ENCODE measurements at regions not wholly inside any gene's neighbourhood (a gene's known extent, or its start where the extent isn't known, plus 50 kb on each side); places are given as distances from the start of the nearest gene placed in this dataset.
"Not testable (repeated sequence)": the region's sequence is repeated elsewhere in the genome, so short reads cannot be mapped to it uniquely, and the experiment has no call there.

DNA sequence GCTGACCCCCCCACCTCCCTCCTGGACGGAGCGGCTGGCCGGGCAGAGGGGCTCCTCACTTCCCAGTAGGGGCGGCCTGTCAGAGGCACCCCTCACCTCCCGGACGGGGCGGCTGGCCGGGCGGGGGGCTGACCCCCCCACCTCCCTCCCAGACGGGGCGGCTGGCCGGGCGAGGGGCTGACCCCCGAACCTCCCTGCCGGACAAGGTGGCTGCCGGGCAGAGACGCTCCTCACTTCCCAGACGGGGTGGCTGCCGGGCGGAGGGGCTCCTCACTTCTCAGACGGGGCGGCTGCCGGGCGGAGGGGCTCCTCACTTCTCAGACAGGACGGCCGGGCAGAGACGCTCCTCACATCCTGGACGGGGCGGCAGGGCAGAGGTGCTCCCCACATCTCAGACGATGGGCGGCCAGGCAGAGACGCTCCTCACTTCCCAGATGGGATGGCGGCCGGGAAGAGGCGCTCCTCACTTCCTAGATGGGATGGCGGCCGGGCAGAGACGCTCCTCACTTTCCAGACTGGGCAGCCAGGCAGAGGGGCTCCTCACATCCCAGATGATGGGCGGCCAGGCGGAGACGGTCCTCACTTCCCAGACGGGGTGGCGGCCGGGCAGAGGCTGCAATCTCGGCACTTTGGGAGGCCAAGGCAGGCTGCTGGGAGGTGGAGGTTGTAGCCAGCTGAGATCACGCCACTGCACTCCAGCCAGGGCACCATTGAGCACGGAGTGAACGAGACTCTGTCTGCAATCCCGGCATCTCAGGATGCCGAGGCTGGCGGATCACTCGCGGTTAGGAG, 66.2 kb upstream of the PAPPA2 start:
- H3K9ac ChIP-seq; H3K27ac Mint-ChIP-seq; H3K27ac ChIP-seq; H3K27me3 ChIP-seq; H3K27me3 Mint-ChIP-seq (ENCODE audit: insufficient read depth, low read depth); H3K9me3 Mint-ChIP-seq; H3K4me1 Mint-ChIP-seq; H3F3A ChIP-seq (ENCODE audit: low read depth); DNase-seq (ENCODE audit: low spot score); H2AFZ ChIP-seq (replicated peaks); H3K4me3 Mint-ChIP-seq; H3K9me3 ChIP-seq (ENCODE audit: low read depth); H3K79me2 ChIP-seq (ENCODE audit: low read depth); H3K36me3 Mint-ChIP-seq; H3K4me1 ChIP-seq; H3K36me3 ChIP-seq; H3K4me2 ChIP-seq; H3K4me3 ChIP-seq; H4K20me1 ChIP-seq (ENCODE audit: low read depth): not testable (repeated sequence)

DNA sequence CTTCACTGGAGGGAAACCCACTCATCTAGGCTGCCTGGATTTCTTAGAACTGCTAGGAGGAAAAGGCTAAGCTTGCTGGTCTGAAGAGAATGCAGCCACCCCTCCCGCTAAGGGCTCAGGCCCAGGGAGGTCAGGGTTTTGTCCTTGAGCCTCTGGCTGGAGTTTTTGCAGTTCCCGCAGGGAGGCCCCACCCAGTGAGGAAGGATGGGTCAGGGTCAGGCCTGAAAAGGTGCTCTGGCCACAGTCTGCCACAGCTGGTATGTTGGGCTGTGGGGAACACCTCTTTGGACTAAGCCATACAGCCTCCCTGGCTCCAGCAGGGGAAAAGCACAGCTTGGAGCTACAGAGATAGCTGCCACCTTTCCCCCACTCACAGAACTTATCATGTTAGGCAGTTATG, 71.4 kb upstream of the PAPPA2 start:
- Histone ChIP-seq H3F3A (ENCODE audit: low read depth) (no peaks in the 10 kb centered on the region), H3K4me3 (no peak overlapping the region), H3K4me2 (no peak overlapping the region), H3K9ac (no peak overlapping the region), H3K36me3 (no peaks in the 10 kb centered on the region), H3K79me2 (ENCODE audit: low read depth) (no peaks in the 10 kb centered on the region), H3K27me3 (no peaks in the 10 kb centered on the region), H3K27ac (no peak overlapping the region), H3K4me1 (no peaks in the 10 kb centered on the region), H2AFZ (replicated peaks) (no peak overlapping the region), H4K20me1 (ENCODE audit: low read depth) (no peaks in the 10 kb centered on the region), H3K9me3 (ENCODE audit: low read depth) (no peaks in the 10 kb centered on the region)
- Mint-ChIP-seq H3K4me3 (no peak overlapping the region), H3K27me3 (ENCODE audit: insufficient read depth, low read depth) (no peaks in the 10 kb centered on the region), H3K9me3 (peaks cover 2% of the 10 kb centered on the region), H3K36me3 (no peaks in the 10 kb centered on the region), H3K27ac (no peak overlapping the region), H3K4me1 (no peaks in the 10 kb centered on the region)
- DNase-seq (ENCODE audit: low spot score), result no peak
- TF ChIP-seq EZH2 (IDR thresholded peaks at IDR 0.05) (no peak), EZH2phosphoT487 (IDR thresholded peaks at IDR 0.05) (no peak)
- TF ChIP-seq, protein P1, sequence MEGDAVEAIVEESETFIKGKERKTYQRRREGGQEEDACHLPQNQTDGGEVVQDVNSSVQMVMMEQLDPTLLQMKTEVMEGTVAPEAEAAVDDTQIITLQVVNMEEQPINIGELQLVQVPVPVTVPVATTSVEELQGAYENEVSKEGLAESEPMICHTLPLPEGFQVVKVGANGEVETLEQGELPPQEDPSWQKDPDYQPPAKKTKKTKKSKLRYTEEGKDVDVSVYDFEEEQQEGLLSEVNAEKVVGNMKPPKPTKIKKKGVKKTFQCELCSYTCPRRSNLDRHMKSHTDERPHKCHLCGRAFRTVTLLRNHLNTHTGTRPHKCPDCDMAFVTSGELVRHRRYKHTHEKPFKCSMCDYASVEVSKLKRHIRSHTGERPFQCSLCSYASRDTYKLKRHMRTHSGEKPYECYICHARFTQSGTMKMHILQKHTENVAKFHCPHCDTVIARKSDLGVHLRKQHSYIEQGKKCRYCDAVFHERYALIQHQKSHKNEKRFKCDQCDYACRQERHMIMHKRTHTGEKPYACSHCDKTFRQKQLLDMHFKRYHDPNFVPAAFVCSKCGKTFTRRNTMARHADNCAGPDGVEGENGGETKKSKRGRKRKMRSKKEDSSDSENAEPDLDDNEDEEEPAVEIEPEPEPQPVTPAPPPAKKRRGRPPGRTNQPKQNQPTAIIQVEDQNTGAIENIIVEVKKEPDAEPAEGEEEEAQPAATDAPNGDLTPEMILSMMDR (IDR thresholded peaks at IDR 0.05), result no peak

DNA sequence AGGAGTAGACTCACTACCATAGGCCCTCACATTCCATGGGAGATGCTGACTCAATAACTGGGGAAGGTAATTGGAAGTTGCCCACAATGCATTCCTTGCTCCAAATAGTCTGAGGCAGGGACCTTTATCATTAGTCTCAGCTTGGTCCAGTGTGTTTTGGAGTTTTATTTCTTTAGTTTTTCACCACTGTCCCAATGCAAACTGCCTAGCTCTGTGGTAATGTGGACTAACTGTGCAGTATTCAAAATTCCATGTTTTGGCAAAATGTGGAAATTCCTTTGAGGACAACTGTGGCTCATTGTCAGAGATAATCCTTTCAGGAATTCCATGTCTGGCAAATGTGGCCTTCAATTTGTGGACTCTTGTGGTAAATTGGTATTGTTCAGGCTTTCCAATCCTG, 78.1 kb upstream of the PAPPA2 start:
- no peak overlapping the region for H3K9ac ChIP-seq
- no peaks in the 10 kb centered on the region for H3K27me3 ChIP-seq
- Mint-ChIP-seq H3K4me1 (peaks cover 2% of the 10 kb centered on the region), H3K4me3 (no peak overlapping the region), H3K27ac (no peak overlapping the region), H3K36me3 (no peaks in the 10 kb centered on the region), H3K9me3 (peaks cover 2% of the 10 kb centered on the region), H3K27me3 (ENCODE audit: insufficient read depth, low read depth) (no peaks in the 10 kb centered on the region)
- H3K36me3 ChIP-seq, result no peaks in the 10 kb centered on the region
- H3K4me3 ChIP-seq, result no peak overlapping the region
- no peak overlapping the region for H3K27ac ChIP-seq
- DNase-seq (ENCODE audit: low spot score), result no peak
- no peaks in the 10 kb centered on the region for H3K4me1 ChIP-seq
- H2AFZ ChIP-seq (replicated peaks), result no peak overlapping the region
- no peaks in the 10 kb centered on the region for H4K20me1 ChIP-seq (ENCODE audit: low read depth)
- H3F3A ChIP-seq (ENCODE audit: low read depth), result no peaks in the 10 kb centered on the region
- H3K9me3 ChIP-seq (ENCODE audit: low read depth), result no peaks in the 10 kb centered on the region
- H3K4me2 ChIP-seq, result no peak overlapping the region
- TF ChIP-seq, protein P1 (IDR thresholded peaks at IDR 0.05), result no peak
- TF ChIP-seq EZH2 (IDR thresholded peaks at IDR 0.05) (no peak), EZH2phosphoT487 (IDR thresholded peaks at IDR 0.05) (no peak)
- H3K79me2 ChIP-seq (ENCODE audit: low read depth), result no peaks in the 10 kb centered on the region

DNA sequence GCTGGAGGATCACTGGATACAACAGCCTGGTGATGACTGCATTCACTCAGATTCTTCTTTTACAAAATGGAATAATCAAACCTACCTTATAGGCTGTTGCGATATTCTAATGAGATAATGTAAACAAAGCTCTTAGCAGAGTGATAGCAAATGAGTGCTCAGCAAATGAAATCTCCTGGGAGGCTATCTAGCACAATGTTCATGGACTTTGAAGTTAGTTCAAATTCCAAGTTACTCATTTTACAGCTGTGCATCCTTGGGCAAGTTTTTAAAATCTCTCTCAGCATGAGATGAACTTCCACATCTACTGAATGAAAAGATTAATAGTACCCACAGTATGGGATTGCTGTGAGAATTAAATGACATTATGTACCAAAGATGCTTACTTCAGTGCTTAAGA, 80.8 kb upstream of the PAPPA2 start:
- no peak overlapping the region for H3K27ac Mint-ChIP-seq
- no peaks in the 10 kb centered on the region for H3K36me3 Mint-ChIP-seq
- Histone ChIP-seq H3K27ac (no peak overlapping the region), H4K20me1 (ENCODE audit: low read depth) (no peaks in the 10 kb centered on the region), H3K4me1 (no peaks in the 10 kb centered on the region), H3K4me3 (no peak overlapping the region), H3F3A (ENCODE audit: low read depth) (no peaks in the 10 kb centered on the region), H3K9ac (no peak overlapping the region), H3K9me3 (ENCODE audit: low read depth) (no peaks in the 10 kb centered on the region), H3K79me2 (ENCODE audit: low read depth) (no peaks in the 10 kb centered on the region), H3K36me3 (no peaks in the 10 kb centered on the region), H3K4me2 (no peak overlapping the region), H2AFZ (replicated peaks) (no peak overlapping the region), H3K27me3 (no peaks in the 10 kb centered on the region)
- H3K27me3 Mint-ChIP-seq (ENCODE audit: insufficient read depth, low read depth), result no peaks in the 10 kb centered on the region
- H3K4me3 Mint-ChIP-seq, result no peak overlapping the region
- H3K9me3 Mint-ChIP-seq, result no peaks in the 10 kb centered on the region
- peaks cover 2% of the 10 kb centered on the region for H3K4me1 Mint-ChIP-seq
- TF ChIP-seq, protein P1 (IDR thresholded peaks at IDR 0.05), result no peak
- no peak for TF ChIP-seq EZH2phosphoT487 (IDR thresholded peaks at IDR 0.05)
- no peak for TF ChIP-seq EZH2 (IDR thresholded peaks at IDR 0.05)
- no peak for DNase-seq (ENCODE audit: low spot score)
